ENCODE measurements at regions not wholly inside any gene's neighbourhood (a gene's known extent, or its start where the extent isn't known, plus 50 kb on each side); places are given as distances from the start of the nearest gene placed in this dataset.

- no peak overlapping the region for H3K9ac ChIP-seq (ENCODE audit: low read length in 5 of 5)
- H3K4me3 ChIP-seq (ENCODE audit: low read depth in 1 of 5, low read length in 5 of 5) = no peak overlapping the region
- H3K4me1 ChIP-seq (ENCODE audit: control insufficient read depth in 5 of 5, insufficient read depth in 5 of 5, low read length in 5 of 5) = no peaks in the 10 kb centered on the region
- no peaks in the 10 kb centered on the region for H3K27me3 ChIP-seq (ENCODE audit: control insufficient read depth in 5 of 5, insufficient read depth in 4 of 5, low read length in 5 of 5)
- H3K36me3 ChIP-seq (ENCODE audit: control insufficient read depth in 5 of 5, insufficient read depth in 5 of 5, low read length in 5 of 5) = no peaks in the 10 kb centered on the region
- H3K9me3 ChIP-seq (ENCODE audit: control insufficient read depth in 5 of 5, low read length in 5 of 5) = no peaks in the 10 kb centered on the region
- H3K27ac ChIP-seq (ENCODE audit: low read depth, low read length) = no peak overlapping the region
Measured at GRCh38 chr14:62602712-62603111, 442.5 kb downstream of the KCNH5 start.

DNA sequence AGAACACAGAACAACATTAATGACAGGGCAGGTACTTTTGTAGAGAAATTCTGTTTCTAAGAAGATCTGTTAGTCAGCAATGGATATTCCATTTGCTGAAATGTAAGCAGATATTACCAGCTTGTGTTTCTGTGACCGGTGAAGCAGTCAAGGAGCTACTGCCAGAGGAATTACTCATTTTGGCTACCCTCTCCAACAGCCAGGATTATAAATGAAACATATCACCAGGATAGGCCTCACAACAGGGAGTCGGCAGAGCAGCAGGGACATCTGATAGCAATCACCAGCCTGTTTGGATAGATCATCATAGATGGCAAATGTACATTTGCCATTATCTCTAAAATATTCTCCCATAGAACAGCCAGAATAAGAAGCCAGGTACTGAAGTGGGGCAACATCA lies 440.7 kb downstream of the KCNH5 start:
- Histone ChIP-seq H3K9ac (ENCODE audit: low read length in 5 of 5) (no peak overlapping the region), H3K9me3 (ENCODE audit: control insufficient read depth in 5 of 5, low read length in 5 of 5) (no peaks in the 10 kb centered on the region), H3K27me3 (ENCODE audit: control insufficient read depth in 5 of 5, insufficient read depth in 4 of 5, low read length in 5 of 5) (no peaks in the 10 kb centered on the region), H3K36me3 (ENCODE audit: control insufficient read depth in 5 of 5, insufficient read depth in 5 of 5, low read length in 5 of 5) (no peaks in the 10 kb centered on the region), H3K4me3 (ENCODE audit: low read depth in 1 of 5, low read length in 5 of 5) (no peak overlapping the region), H3K27ac (ENCODE audit: low read depth, low read length) (no peak overlapping the region), H3K4me1 (ENCODE audit: control insufficient read depth in 5 of 5, insufficient read depth in 5 of 5, low read length in 5 of 5) (no peaks in the 10 kb centered on the region)

DNA sequence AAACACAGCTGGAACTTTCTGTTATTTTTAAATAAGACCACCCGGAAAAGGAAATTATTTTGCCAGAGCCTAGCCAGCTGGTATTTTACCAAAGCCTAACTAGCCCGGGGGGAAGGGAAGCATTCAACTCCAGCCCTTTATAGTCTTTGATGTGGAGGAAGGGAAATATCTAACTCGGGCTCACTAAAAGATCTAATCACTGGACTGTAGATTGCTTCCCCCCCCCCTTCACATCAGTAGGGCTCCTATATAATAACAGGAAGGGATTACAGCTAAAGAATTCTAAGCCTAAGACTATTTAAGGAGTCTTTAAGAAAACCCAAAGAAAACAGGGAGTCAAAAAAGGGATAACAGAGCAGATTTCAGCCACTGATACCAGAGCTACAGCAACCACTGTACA lies 431.1 kb downstream of the KCNH5 start:
- no peaks in the 10 kb centered on the region for H3K36me3 ChIP-seq (ENCODE audit: control insufficient read depth in 5 of 5, insufficient read depth in 5 of 5, low read length in 5 of 5)
- H3K27me3 ChIP-seq (ENCODE audit: control insufficient read depth in 5 of 5, insufficient read depth in 4 of 5, low read length in 5 of 5) = no peaks in the 10 kb centered on the region
- H3K9me3 ChIP-seq (ENCODE audit: control insufficient read depth in 5 of 5, low read length in 5 of 5) = peaks cover 0 to 6% (median 0%) of the 10 kb centered on the region in 5 donors
- no peak overlapping the region for H3K27ac ChIP-seq (ENCODE audit: low read depth, low read length)
- peaks cover 0 to 3% (median 0%) of the 10 kb centered on the region in 5 donors for H3K4me1 ChIP-seq (ENCODE audit: control insufficient read depth in 5 of 5, insufficient read depth in 5 of 5, low read length in 5 of 5)
- H3K4me3 ChIP-seq (ENCODE audit: low read depth in 1 of 5, low read length in 5 of 5) = no peak overlapping the region
- H3K9ac ChIP-seq (ENCODE audit: low read length in 5 of 5) = no peak overlapping the region

- no peak overlapping the region for H3K27ac ChIP-seq (ENCODE audit: low read depth, low read length)
- peaks cover 0 to 3% (median 0%) of the 10 kb centered on the region in 5 donors for H3K4me1 ChIP-seq (ENCODE audit: control insufficient read depth in 5 of 5, insufficient read depth in 5 of 5, low read length in 5 of 5)
- no peaks in the 10 kb centered on the region for H3K36me3 ChIP-seq (ENCODE audit: control insufficient read depth in 5 of 5, insufficient read depth in 5 of 5, low read length in 5 of 5)
- no peak overlapping the region for H3K9ac ChIP-seq (ENCODE audit: low read length in 5 of 5)
- peaks cover 0 to 6% (median 0%) of the 10 kb centered on the region in 5 donors for H3K9me3 ChIP-seq (ENCODE audit: control insufficient read depth in 5 of 5, low read length in 5 of 5)
- H3K4me3 ChIP-seq (ENCODE audit: low read depth in 1 of 5, low read length in 5 of 5) = no peak overlapping the region
- H3K27me3 ChIP-seq (ENCODE audit: control insufficient read depth in 5 of 5, insufficient read depth in 4 of 5, low read length in 5 of 5) = no peaks in the 10 kb centered on the region
Measured at GRCh38 chr14:62616668-62617067, 428.6 kb downstream of the KCNH5 start.

- Histone ChIP-seq H3K9ac (ENCODE audit: low read length in 5 of 5) (no peak overlapping the region), H3K27me3 (ENCODE audit: control insufficient read depth in 5 of 5, insufficient read depth in 4 of 5, low read length in 5 of 5) (no peaks in the 10 kb centered on the region), H3K27ac (ENCODE audit: low read depth, low read length) (no peak overlapping the region), H3K4me3 (ENCODE audit: low read depth in 1 of 5, low read length in 5 of 5) (no peak overlapping the region), H3K4me1 (ENCODE audit: control insufficient read depth in 5 of 5, insufficient read depth in 5 of 5, low read length in 5 of 5) (no peaks in the 10 kb centered on the region), H3K9me3 (ENCODE audit: control insufficient read depth in 5 of 5, low read length in 5 of 5) (peaks cover 0 to 6% (median 0%) of the 10 kb centered on the region in 5 donors), H3K36me3 (ENCODE audit: control insufficient read depth in 5 of 5, insufficient read depth in 5 of 5, low read length in 5 of 5) (no peaks in the 10 kb centered on the region)
Measured at GRCh38 chr14:62626416-62626815, 418.8 kb downstream of the KCNH5 start.

- Histone ChIP-seq H3K27me3 (ENCODE audit: control insufficient read depth in 5 of 5, insufficient read depth in 4 of 5, low read length in 5 of 5) (no peaks in the 10 kb centered on the region), H3K9me3 (ENCODE audit: control insufficient read depth in 5 of 5, low read length in 5 of 5) (peaks cover 0 to 5% (median 0%) of the 10 kb centered on the region in 5 donors), H3K4me3 (ENCODE audit: low read depth in 1 of 5, low read length in 5 of 5) (no peak overlapping the region), H3K9ac (ENCODE audit: low read length in 5 of 5) (no peak overlapping the region), H3K27ac (ENCODE audit: low read depth, low read length) (no peak overlapping the region), H3K4me1 (ENCODE audit: control insufficient read depth in 5 of 5, insufficient read depth in 5 of 5, low read length in 5 of 5) (no peaks in the 10 kb centered on the region), H3K36me3 (ENCODE audit: control insufficient read depth in 5 of 5, insufficient read depth in 5 of 5, low read length in 5 of 5) (no peaks in the 10 kb centered on the region)
Measured at GRCh38 chr14:62629176-62629725, 416.0 kb downstream of the KCNH5 start.

DNA sequence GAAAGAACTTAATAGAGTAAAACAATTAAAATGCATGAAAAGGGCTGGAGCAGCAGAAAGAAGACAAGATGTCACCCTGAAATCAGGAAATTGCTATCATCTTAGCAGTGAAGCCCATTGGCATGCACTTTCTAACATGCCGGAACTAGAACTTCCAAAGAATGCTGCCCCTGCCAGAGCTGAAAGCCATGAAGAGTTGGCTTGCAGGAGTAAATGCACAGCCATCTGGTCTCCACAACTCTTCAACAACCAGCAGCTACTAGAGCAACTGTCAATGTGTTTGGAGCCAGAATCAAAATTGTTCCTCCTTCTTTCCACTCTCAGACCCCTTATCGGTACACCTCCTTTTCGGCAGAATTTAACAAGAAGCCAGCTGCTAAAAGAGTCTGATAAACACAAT lies 414.1 kb downstream of the KCNH5 start:
- Histone ChIP-seq H3K9me3 (ENCODE audit: control insufficient read depth in 5 of 5, low read length in 5 of 5) (no peaks in the 10 kb centered on the region), H3K27me3 (ENCODE audit: control insufficient read depth in 5 of 5, insufficient read depth in 4 of 5, low read length in 5 of 5) (no peaks in the 10 kb centered on the region), H3K27ac (ENCODE audit: low read depth, low read length) (no peak overlapping the region), H3K9ac (ENCODE audit: low read length in 5 of 5) (no peak overlapping the region), H3K36me3 (ENCODE audit: control insufficient read depth in 5 of 5, insufficient read depth in 5 of 5, low read length in 5 of 5) (no peaks in the 10 kb centered on the region), H3K4me1 (ENCODE audit: control insufficient read depth in 5 of 5, insufficient read depth in 5 of 5, low read length in 5 of 5) (no peaks in the 10 kb centered on the region), H3K4me3 (ENCODE audit: low read depth in 1 of 5, low read length in 5 of 5) (no peak overlapping the region)

GRCh38 chr14:62632771-62633170 lies 412.5 kb downstream of the KCNH5 start:
- H3K9ac ChIP-seq (ENCODE audit: low read length in 5 of 5) = no peak overlapping the region
- H3K4me3 ChIP-seq (ENCODE audit: low read depth in 1 of 5, low read length in 5 of 5) = no peak overlapping the region
- no peak overlapping the region for H3K27ac ChIP-seq (ENCODE audit: low read depth, low read length)
- H3K27me3 ChIP-seq (ENCODE audit: control insufficient read depth in 5 of 5, insufficient read depth in 4 of 5, low read length in 5 of 5) = no peaks in the 10 kb centered on the region
- no peaks in the 10 kb centered on the region for H3K36me3 ChIP-seq (ENCODE audit: control insufficient read depth in 5 of 5, insufficient read depth in 5 of 5, low read length in 5 of 5)
- no peaks in the 10 kb centered on the region for H3K4me1 ChIP-seq (ENCODE audit: control insufficient read depth in 5 of 5, insufficient read depth in 5 of 5, low read length in 5 of 5)
- H3K9me3 ChIP-seq (ENCODE audit: control insufficient read depth in 5 of 5, low read length in 5 of 5) = no peaks in the 10 kb centered on the region

GRCh38 chr14:62645649-62646048 lies 399.6 kb downstream of the KCNH5 start:
- no peaks in the 10 kb centered on the region for H3K4me1 ChIP-seq (ENCODE audit: control insufficient read depth in 5 of 5, insufficient read depth in 5 of 5, low read length in 5 of 5)

More at GRCh38 chr14:62645649-62646048, 399.6 kb downstream of the KCNH5 start:
- peaks cover 0 to 3% (median 0%) of the 10 kb centered on the region in 5 donors for H3K9me3 ChIP-seq (ENCODE audit: control insufficient read depth in 5 of 5, low read length in 5 of 5)
- no peak overlapping the region for H3K27ac ChIP-seq (ENCODE audit: low read depth, low read length)
- H3K4me3 ChIP-seq (ENCODE audit: low read depth in 1 of 5, low read length in 5 of 5) = no peak overlapping the region
- no peak overlapping the region for H3K9ac ChIP-seq (ENCODE audit: low read length in 5 of 5)
- H3K27me3 ChIP-seq (ENCODE audit: control insufficient read depth in 5 of 5, insufficient read depth in 4 of 5, low read length in 5 of 5) = no peaks in the 10 kb centered on the region
- no peaks in the 10 kb centered on the region for H3K36me3 ChIP-seq (ENCODE audit: control insufficient read depth in 5 of 5, insufficient read depth in 5 of 5, low read length in 5 of 5)
